ENCODE measurements at regions not wholly inside any gene's neighbourhood (a gene's known extent, or its start where the extent isn't known, plus 50 kb on each side); places are given as distances from the start of the nearest gene placed in this dataset.

GRCh38 chr2:163338270-163338669, 397.5 kb downstream of the FIGN start (continued):
- TF ChIP-seq, protein P1, sequence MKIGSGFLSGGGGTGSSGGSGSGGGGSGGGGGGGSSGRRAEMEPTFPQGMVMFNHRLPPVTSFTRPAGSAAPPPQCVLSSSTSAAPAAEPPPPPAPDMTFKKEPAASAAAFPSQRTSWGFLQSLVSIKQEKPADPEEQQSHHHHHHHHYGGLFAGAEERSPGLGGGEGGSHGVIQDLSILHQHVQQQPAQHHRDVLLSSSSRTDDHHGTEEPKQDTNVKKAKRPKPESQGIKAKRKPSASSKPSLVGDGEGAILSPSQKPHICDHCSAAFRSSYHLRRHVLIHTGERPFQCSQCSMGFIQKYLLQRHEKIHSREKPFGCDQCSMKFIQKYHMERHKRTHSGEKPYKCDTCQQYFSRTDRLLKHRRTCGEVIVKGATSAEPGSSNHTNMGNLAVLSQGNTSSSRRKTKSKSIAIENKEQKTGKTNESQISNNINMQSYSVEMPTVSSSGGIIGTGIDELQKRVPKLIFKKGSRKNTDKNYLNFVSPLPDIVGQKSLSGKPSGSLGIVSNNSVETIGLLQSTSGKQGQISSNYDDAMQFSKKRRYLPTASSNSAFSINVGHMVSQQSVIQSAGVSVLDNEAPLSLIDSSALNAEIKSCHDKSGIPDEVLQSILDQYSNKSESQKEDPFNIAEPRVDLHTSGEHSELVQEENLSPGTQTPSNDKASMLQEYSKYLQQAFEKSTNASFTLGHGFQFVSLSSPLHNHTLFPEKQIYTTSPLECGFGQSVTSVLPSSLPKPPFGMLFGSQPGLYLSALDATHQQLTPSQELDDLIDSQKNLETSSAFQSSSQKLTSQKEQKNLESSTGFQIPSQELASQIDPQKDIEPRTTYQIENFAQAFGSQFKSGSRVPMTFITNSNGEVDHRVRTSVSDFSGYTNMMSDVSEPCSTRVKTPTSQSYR (CRISPR knock-in tag; IDR thresholded peaks at IDR 0.05), result no peak
- TF ChIP-seq, protein P2, sequence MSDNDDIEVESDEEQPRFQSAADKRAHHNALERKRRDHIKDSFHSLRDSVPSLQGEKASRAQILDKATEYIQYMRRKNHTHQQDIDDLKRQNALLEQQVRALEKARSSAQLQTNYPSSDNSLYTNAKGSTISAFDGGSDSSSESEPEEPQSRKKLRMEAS (CRISPR knock-in tag; IDR thresholded peaks at IDR 0.05), result no peak
- TF ChIP-seq, protein P3, sequence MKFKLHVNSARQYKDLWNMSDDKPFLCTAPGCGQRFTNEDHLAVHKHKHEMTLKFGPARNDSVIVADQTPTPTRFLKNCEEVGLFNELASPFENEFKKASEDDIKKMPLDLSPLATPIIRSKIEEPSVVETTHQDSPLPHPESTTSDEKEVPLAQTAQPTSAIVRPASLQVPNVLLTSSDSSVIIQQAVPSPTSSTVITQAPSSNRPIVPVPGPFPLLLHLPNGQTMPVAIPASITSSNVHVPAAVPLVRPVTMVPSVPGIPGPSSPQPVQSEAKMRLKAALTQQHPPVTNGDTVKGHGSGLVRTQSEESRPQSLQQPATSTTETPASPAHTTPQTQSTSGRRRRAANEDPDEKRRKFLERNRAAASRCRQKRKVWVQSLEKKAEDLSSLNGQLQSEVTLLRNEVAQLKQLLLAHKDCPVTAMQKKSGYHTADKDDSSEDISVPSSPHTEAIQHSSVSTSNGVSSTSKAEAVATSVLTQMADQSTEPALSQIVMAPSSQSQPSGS (CRISPR knock-in tag; IDR thresholded peaks at IDR 0.05; ENCODE audit: borderline replicate concordance, low read depth), result no peak
- TF ChIP-seq RELA (CRISPR knock-in tag; IDR thresholded peaks at IDR 0.05; ENCODE audit: borderline replicate concordance) (no peak), ERG (CRISPR knock-in tag; IDR thresholded peaks at IDR 0.05) (no peak), GRHL2 (CRISPR knock-in tag; IDR thresholded peaks at IDR 0.05; ENCODE audit: insufficient replicate concordance, severe bottlenecking) (no peak)

GRCh38 chr2:163324677-163325076, 411.1 kb downstream of the FIGN start:
- ATAC-seq (no peak), DNase-seq (ENCODE audit: low spot score) (no peak)
- ChIA-PET CTCF (no interaction called here), POLR2A (no interaction called here)
- no peaks in the 10 kb centered on the region for H3K27me3 Mint-ChIP-seq (ENCODE audit: low read depth)
- H3K36me3 Mint-ChIP-seq, result no peaks in the 10 kb centered on the region
- H3K27ac Mint-ChIP-seq, result no peak overlapping the region
- H3K4me3 Mint-ChIP-seq, result no peak overlapping the region
- H3K4me1 Mint-ChIP-seq, result no peaks in the 10 kb centered on the region
- no peak for TF ChIP-seq KAT7 (CRISPR knock-in tag; IDR thresholded peaks at IDR 0.05; ENCODE audit: borderline replicate concordance)
- TF ChIP-seq, protein P4, sequence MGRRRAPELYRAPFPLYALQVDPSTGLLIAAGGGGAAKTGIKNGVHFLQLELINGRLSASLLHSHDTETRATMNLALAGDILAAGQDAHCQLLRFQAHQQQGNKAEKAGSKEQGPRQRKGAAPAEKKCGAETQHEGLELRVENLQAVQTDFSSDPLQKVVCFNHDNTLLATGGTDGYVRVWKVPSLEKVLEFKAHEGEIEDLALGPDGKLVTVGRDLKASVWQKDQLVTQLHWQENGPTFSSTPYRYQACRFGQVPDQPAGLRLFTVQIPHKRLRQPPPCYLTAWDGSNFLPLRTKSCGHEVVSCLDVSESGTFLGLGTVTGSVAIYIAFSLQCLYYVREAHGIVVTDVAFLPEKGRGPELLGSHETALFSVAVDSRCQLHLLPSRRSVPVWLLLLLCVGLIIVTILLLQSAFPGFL (CRISPR knock-in tag; IDR thresholded peaks at IDR 0.05; ENCODE audit: borderline replicate concordance), result no peak
- no peak for TF ChIP-seq JUN (CRISPR knock-in tag; IDR thresholded peaks at IDR 0.05)
- no peak for TF ChIP-seq CREM (CRISPR knock-in tag; IDR thresholded peaks at IDR 0.05)
- TF ChIP-seq PRRX2 (CRISPR knock-in tag; IDR thresholded peaks at IDR 0.05), result no peak
- TF ChIP-seq ETV6 (CRISPR knock-in tag; IDR thresholded peaks at IDR 0.05), result no peak
- TF ChIP-seq SMAD4 (CRISPR knock-in tag; IDR thresholded peaks at IDR 0.05), result no peak
- no peak for TF ChIP-seq MLX (CRISPR knock-in tag; IDR thresholded peaks at IDR 0.05)
- TF ChIP-seq, protein P5, sequence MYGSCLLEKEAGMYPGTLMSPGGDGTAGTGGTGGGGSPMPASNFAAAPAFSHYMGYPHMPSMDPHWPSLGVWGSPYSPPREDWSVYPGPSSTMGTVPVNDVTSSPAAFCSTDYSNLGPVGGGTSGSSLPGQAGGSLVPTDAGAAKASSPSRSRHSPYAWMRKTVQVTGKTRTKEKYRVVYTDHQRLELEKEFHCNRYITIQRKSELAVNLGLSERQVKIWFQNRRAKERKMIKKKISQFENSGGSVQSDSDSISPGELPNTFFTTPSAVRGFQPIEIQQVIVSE (CRISPR knock-in tag; IDR thresholded peaks at IDR 0.05; ENCODE audit: borderline replicate concordance), result no peak
- no peak for TF ChIP-seq ZNF121 (CRISPR knock-in tag; IDR thresholded peaks at IDR 0.05)
- TF ChIP-seq JAZF1 (CRISPR knock-in tag; IDR thresholded peaks at IDR 0.05), result no peak
- TF ChIP-seq EMX1 (CRISPR knock-in tag; IDR thresholded peaks at IDR 0.05), result no peak
- no peak for TF ChIP-seq NFATC4 (CRISPR knock-in tag; IDR thresholded peaks at IDR 0.05)
- no peak for TF ChIP-seq ZNF317 (CRISPR knock-in tag; IDR thresholded peaks at IDR 0.05; ENCODE audit: borderline replicate concordance, low read depth)
- TF ChIP-seq, protein P6, sequence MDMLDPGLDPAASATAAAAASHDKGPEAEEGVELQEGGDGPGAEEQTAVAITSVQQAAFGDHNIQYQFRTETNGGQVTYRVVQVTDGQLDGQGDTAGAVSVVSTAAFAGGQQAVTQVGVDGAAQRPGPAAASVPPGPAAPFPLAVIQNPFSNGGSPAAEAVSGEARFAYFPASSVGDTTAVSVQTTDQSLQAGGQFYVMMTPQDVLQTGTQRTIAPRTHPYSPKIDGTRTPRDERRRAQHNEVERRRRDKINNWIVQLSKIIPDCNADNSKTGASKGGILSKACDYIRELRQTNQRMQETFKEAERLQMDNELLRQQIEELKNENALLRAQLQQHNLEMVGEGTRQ (CRISPR knock-in tag; IDR thresholded peaks at IDR 0.05), result no peak
- TF ChIP-seq, protein P7, sequence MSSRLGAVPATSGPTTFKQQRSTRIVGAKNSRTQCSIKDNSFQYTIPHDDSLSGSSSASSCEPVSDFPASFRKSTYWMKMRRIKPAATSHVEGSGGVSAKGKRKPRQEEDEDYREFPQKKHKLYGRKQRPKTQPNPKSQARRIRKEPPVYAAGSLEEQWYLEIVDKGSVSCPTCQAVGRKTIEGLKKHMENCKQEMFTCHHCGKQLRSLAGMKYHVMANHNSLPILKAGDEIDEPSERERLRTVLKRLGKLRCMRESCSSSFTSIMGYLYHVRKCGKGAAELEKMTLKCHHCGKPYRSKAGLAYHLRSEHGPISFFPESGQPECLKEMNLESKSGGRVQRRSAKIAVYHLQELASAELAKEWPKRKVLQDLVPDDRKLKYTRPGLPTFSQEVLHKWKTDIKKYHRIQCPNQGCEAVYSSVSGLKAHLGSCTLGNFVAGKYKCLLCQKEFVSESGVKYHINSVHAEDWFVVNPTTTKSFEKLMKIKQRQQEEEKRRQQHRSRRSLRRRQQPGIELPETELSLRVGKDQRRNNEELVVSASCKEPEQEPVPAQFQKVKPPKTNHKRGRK (CRISPR knock-in tag; IDR thresholded peaks at IDR 0.05; ENCODE audit: borderline replicate concordance), result no peak
- no peak for TF ChIP-seq NR3C1 (CRISPR knock-in tag; conservative IDR thresholded peaks at IDR 0.05; ENCODE audit: low read depth)
- TF ChIP-seq SP1 (CRISPR knock-in tag; conservative IDR thresholded peaks at IDR 0.05), result no peak
- H3K9me3 Mint-ChIP-seq, result no peaks in the 10 kb centered on the region

Data from WTC11 (cell line).